HG03457 (cell line): ENCODE measurements at regions not wholly inside any gene's neighbourhood (a gene's known extent, or its start where the extent isn't known, plus 50 kb on each side); places are given as distances from the start of the nearest gene placed in this dataset.

Source experiments
- ATAC-seq: cut with Tn5 transposase; IDR thresholded peaks from one replicate; pipeline ENCODE4 v1.9.1; 2021; ENCODE audit warnings: moderate number of reproducible peaks; ENCODE audit not compliant: unreplicated experiment

DNA sequence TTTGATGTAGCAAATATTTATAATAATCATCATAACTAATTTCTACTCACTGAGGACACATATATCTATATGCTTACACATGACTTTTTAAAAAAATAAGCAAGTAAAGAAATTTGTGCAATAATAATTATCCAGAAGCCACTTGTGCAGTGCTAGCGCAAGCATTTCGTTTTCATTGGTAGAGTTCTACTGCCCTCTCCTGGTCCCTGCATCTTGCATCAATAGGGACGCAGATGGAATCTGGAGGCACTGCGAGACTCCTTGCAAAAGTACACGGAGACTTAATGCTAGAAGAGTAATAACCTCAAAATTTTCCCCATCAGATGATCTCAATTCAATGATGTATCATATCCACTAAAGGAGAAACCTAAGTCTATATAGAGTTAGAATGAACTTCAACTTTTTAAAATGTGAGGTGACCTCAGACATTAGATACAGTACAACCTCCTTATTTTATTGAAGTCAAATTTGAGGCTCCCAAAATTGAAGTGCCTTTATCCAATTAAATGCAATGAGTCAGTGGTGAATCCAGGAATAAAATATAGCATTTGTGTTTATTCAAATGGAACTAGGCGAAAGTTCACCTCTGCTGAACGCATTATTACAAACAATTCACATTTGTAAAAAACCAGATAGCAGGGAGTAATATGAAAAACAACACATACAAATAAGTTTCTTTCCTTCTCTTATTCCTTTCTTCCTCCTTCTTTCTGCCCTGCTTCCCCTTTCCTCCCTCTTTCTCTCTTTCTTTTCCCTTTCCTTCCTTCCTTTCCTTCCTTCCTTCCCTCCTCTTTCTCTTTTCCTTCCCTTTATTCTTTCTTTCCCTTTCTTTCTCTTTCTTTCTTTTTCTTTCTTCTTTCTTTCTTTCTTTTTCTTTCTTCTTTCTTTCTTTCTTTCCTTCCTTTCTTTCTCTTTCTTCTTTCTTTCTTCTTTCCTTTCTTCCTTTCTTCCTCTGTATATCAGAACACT, 450.0 kb downstream of the ANKRD50 start:
- peak; percentile 83 for ATAC-seq

DNA sequence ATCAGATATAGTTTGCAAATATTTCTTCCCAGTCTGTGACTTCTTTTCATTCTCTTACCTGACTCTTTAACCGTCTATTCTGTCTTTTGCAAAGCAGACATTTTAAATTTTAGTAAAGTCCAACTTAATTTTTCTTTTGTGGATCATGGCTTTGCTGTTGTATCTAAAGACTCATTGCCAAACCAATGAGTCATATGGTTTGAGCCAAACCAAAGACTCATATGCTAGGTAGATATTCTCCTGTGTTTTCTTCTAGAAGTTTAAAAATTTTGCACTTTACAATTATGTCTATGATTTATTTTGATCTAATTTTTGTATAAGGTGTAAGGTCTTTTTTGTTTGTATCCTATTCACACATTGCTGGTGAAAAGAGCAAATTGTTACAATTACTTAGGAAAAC, 446.8 kb downstream of the ANKRD50 start:
- no peak for ATAC-seq

DNA sequence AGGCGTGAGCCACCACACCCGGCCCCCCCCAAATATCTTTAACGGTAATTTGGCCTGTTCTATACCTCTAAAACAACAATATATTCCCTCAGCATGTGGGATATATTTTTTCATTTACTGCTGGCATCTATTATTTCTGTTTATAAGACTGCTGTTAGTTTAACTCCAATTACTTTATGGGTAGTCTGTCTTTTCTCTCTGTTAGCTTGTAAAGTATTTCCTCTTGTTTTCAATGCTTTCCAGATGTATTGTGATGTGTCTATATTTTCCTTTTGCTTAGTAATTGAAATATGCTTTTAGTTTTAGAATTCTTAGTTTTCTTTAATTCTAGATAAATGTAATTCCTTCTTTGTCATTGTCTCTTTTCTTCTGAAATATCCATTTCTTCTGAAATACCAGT, 445.8 kb downstream of the ANKRD50 start:
- ATAC-seq = no peak

- ATAC-seq = no peak
Observed at GRCh38 chr4:124276461-124276860, 436.1 kb downstream of the ANKRD50 start.

DNA sequence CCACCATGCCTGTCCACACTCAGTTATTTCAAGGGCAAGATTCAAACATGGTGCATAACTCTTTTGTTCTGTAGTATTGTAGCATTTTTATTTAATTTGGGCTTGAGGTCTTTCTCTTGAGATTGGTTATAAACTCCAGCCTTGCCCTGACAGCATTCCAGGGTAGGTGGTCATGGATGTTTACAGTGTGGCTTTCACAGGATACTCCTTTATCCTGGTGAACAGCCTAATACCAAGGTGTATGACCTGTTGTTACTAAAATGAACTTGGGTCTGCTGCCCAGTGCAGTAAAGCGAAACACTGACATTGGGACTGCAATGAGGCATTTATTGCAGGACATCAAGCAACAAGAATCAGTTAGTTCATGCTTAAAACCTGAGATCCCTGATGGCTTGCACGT, 434.8 kb downstream of the ANKRD50 start:
- ATAC-seq = no peak

DNA sequence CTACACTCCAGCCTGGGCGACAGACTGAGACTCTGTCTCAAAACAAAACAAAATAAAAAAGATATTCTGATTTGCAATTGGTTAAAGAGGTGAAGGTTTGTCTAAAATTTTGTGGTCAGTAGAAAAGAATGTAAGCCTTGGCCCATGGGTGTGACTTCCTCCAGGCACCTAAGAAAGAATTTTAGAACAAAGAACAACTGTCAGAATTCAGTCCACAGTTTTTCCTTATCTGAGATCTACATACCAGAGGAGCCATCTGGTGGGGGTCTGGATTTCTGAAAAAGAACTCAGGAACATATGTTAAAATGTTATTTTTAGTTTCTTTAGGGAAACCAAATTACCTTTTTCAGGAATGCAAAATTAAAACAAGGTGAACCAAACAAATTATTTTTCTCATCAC, 434.1 kb downstream of the ANKRD50 start:
- no peak for ATAC-seq

DNA sequence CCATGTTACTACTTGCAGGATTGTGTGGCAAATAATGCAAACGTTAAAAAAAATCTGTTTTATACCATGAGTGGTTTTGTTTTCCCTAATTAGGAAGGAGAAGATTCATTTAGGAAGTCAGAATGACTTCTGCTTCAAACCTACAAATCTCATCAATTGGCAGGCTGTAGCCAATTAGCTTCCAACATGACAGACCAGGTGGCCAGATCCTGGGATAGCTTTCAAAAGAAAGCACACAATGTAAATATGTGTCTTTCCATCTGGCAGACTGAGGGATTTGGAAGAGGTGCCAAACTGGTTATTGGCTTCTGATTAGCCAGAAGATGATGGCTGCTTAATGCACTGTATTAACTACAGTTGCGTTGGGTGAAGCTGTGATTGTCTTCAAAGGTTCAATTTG, 432.8 kb downstream of the ANKRD50 start:
- no peak for ATAC-seq

GRCh38 chr4:124282301-124282898, 430.1 kb downstream of the ANKRD50 start:
- ATAC-seq = no peak

DNA sequence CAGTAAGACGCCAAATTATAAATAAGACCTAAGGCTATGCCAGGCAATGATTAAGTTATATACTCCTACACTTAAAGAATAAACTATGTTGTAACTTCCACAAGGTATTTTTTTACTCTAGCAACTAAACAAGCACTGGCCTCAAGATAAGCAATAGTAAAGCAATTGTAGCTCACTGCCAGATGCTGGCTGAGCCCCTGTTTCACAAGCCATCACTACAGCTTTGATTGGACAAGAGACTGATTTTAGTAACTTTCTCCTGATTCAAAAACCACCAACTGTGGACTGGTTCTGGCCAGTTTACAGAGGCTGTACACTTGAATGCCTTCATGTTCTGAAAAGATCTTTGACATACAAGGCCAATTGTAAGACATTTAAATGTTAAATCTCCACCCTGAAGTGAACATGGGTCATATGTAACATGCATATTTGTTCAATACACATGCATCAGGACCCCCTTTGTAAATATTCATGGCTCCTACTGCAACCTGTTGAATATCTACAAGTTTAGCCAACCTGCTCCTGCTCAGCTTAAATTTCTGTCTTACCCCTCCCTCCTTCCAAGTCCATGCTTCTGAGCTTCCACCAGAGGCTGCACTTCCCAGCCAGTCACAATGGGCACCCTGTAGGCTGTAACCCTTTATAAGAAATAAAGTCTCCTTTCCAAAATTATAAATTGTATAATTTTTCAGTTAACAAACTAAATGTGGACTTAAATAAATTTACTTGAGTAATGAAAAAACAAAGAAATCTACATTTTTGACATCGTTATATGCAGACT, 423.6 kb downstream of the ANKRD50 start:
- no peak for ATAC-seq

GRCh38 chr4:124290678-124291077, 421.9 kb downstream of the ANKRD50 start:
- ATAC-seq = no peak

DNA sequence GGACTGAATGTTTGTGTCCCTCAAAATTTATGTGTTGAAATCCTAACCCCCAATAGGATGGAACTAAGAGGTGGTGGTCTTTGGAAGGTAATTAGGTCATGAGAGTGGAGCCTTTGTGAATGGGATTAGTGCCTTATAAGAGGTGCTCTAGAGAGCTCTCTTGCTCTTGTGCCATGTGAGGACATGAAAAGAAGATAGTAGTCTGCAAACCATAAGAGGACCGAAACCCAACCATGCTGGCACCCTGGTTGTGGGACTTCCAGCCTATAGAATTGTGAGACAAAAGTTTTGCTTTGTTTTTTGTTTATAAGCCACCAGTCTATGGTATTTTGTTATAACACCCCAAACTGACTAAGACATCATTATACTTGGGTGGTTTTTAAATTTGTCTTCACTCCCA, 417.1 kb downstream of the ANKRD50 start:
- no peak for ATAC-seq

DNA sequence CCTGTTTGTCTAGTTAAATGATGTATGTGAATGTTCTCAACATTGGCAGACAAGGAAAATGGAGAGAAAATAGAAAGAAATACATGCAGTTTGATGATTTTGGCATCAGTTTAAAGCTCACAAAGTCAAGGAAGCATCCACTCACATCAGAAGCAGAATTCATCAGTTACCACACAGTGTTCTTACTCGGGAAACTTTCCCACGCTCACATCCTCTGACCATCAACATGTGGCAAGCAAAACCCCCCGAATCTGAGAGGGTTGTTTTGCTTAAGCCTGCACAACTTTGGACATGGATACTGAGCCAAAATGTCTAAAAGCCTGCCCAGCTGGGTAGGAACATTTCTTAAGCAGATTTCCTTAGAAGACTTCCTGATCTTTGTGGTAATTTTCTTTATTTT, 407.6 kb downstream of the ANKRD50 start:
- ATAC-seq = no peak

- no peak for ATAC-seq
Observed at GRCh38 chr4:124306352-124306751, 406.2 kb downstream of the ANKRD50 start.

DNA sequence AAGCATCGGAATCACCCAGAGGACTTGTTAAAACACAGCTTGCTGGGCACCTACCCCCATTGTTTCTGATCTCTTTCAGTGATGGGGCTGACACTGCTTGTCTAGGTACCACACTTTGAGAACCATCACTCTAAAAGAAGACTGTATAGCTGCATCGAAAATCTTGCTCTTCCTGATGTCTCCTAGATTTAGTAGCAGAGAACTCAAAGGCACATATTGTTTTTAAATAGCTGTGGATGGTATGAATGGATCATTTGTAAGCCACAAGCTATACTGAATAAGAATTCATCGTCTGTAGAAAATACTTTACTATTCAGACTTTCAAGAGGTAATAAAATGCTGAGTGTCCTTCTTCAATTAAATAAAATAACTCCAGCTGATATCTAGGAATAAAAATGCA, 405.4 kb downstream of the ANKRD50 start:
- no peak for ATAC-seq

DNA sequence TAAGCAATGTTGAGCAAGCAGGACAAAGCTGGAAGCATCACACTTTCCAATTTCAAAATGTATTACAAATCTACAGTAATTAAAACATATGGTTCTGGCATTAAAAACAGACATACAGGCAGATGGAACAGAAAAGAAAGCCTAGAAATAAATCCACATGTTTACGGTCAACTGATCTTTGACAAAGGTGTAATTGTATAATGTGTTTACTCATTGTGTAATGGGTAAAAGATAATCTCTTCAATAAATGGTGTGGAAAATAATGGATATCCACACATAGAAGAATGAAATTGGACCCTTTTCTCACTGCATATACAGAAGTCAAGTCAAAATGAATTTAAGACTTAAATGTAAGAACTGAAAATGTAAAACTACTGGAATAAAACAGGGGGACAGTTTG, 394.2 kb downstream of the ANKRD50 start:
- no peak for ATAC-seq

GRCh38 chr4:124321364-124321763, 391.2 kb downstream of the ANKRD50 start:
- no peak for ATAC-seq

DNA sequence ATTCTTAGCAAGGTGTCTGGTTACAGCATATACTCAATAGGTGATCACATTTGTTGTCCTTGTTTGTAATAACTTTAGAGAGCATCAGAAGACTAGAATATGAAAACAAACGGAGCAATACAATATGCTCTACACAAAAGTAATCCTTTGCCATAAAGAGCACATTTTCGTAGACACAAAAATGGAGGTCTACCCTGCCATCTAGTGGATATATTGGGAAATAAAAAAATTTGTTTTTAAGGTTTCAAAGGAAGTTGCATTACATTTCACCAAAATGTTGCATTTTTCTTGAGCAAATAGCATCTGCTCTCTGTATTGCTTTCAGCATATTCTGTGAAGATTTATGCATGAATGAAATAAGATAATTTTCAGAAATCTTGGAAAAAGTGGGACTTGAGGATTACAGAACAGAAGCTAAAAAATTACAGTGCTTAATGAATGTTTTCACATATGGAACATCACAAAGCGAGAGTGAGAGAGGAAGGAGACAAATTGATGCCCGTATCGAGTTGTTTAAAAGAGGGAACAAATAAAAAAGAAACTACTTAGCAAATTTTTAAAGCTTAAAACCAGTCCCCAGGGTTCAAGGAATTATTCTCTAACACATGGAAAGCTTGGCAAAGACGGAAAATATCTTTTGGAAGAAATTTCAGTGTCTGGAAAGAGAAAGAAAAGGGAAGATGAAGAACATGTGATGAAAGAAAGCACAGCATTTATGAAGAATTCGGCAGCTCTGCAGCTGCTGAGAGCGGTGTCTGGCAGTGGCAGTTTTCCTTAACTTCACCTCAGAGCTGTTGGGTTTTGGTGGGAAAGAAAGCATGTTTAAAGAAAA, 390.1 kb downstream of the ANKRD50 start:
- no peak for ATAC-seq

GRCh38 chr4:124325690-124326089, 386.8 kb downstream of the ANKRD50 start:
- ATAC-seq = no peak

GRCh38 chr4:124329134-124329533, 383.4 kb downstream of the ANKRD50 start:
- no peak for ATAC-seq

- ATAC-seq = no peak
Observed at GRCh38 chr4:124330045-124330444, 382.5 kb downstream of the ANKRD50 start.

DNA sequence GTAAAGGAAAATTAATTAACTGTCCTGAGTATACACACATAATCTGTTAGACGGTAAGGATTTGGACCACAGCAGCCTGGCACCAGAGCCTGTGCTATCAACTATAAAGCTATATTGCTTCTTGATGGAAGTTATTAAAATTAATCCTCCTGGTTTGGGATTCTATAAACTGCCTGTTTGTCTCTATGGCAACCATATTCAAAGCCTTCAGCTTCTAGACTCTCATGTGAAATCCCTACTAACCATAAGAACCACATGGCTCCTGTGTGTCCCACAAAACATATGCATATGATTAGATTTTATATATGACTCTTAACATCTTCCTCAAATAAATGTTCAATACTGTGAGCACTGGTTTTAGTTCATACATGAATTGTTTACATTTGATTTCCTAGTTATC, 380.8 kb downstream of the ANKRD50 start:
- no peak for ATAC-seq
